ENCODE measurements at regions not wholly inside any gene's neighbourhood (a gene's known extent, or its start where the extent isn't known, plus 50 kb on each side); places are given as distances from the start of the nearest gene placed in this dataset.

DNA sequence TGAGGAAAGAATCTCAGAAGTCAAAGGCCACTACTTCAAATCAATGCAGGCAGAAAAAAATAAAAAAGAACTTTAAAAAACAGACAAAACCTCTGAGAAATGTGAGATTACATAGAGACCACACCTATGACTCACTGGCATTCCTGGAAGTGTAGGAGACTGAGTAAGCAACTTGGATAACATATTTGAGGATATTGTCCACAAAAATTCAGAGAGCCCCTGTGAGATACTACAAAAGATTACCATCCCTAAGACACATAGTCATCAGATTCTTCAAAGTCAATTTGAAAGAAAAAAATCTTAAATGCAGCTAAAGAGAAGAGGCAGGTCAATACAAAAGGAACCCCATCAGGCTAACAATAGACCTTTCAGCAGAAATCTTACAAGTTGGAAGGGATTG, 887.3 kb downstream of the NTRK3 start:
- TF ChIP-seq, protein P1, sequence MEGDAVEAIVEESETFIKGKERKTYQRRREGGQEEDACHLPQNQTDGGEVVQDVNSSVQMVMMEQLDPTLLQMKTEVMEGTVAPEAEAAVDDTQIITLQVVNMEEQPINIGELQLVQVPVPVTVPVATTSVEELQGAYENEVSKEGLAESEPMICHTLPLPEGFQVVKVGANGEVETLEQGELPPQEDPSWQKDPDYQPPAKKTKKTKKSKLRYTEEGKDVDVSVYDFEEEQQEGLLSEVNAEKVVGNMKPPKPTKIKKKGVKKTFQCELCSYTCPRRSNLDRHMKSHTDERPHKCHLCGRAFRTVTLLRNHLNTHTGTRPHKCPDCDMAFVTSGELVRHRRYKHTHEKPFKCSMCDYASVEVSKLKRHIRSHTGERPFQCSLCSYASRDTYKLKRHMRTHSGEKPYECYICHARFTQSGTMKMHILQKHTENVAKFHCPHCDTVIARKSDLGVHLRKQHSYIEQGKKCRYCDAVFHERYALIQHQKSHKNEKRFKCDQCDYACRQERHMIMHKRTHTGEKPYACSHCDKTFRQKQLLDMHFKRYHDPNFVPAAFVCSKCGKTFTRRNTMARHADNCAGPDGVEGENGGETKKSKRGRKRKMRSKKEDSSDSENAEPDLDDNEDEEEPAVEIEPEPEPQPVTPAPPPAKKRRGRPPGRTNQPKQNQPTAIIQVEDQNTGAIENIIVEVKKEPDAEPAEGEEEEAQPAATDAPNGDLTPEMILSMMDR (IDR thresholded peaks at IDR 0.05 in 8 of 11, conservative IDR thresholded peaks at IDR 0.05 in 3 of 11), result no peak
- no peak for TF ChIP-seq POLR2A (IDR thresholded peaks at IDR 0.05)
